WTC11 (cell line): ENCODE measurements at regions not wholly inside any gene's neighbourhood (a gene's known extent, or its start where the extent isn't known, plus 50 kb on each side); places are given as distances from the start of the nearest gene placed in this dataset.
"Not testable (repeated sequence)": the region's sequence is repeated elsewhere in the genome, so short reads cannot be mapped to it uniquely, and the experiment has no call there.

Source experiments
- ATAC-seq: fragments of 200-7000 bp; cut with Tn5 transposase; 2 replicates; pipeline ENCODE4 v1.10.0; 2021; ENCODE audit warnings: mild to moderate bottlenecking, moderate library complexity
- CTCF ChIA-PET: fragments of 300-600 bp; sonication (Branson Sonifier 250); formaldehyde crosslinking; loops from one replicate; lab custom pipeline; 2021; ENCODE audit warnings: antibody characterized with exemption; lab: Charles Lee
- POLR2A ChIA-PET: fragments of 350-600 bp; sonication (Branson Sonifier 250); formaldehyde crosslinking; loops from one replicate; lab custom pipeline; 2021; ENCODE audit warnings: antibody characterized with exemption; lab: Charles Lee
- DNase-seq: peaks from one replicate; pipeline ENCODE4 v3.0.0; 2021; ENCODE audit warnings: low spot score
- H3K27ac Mint-ChIP-seq: 2 replicates; pipeline ENCODE4 v1.8.0; 2021; ENCODE audit warnings: mixed read lengths
- H3K27me3 Mint-ChIP-seq: 2 replicates; pipeline ENCODE4 v1.8.0; 2021; ENCODE audit warnings: low read depth, mild to moderate bottlenecking, moderate library complexity, mixed read lengths
- H3K36me3 Mint-ChIP-seq: 2 replicates; pipeline ENCODE4 v1.8.0; 2021; ENCODE audit warnings: mixed read lengths
- H3K4me1 Mint-ChIP-seq: 2 replicates; pipeline ENCODE4 v1.8.0; 2022; ENCODE audit warnings: mixed read lengths
- H3K4me3 Mint-ChIP-seq: 2 replicates; pipeline ENCODE4 v1.8.0; 2021; ENCODE audit warnings: mild to moderate bottlenecking, moderate library complexity, mixed read lengths
- H3K9me3 Mint-ChIP-seq: 2 replicates; pipeline ENCODE4 v1.8.0; 2021; ENCODE audit warnings: mixed read lengths
- ATF1 ChIP-seq: sonication (generic); formaldehyde crosslinking; IDR thresholded peaks from 2 replicates; pipeline ENCODE4 v1.8.1; 2023; ENCODE audit warnings: mild to moderate bottlenecking, moderate library complexity, missing genetic modification reagents
- ATF2 ChIP-seq: sonication (generic); formaldehyde crosslinking; IDR thresholded peaks from 2 replicates; pipeline ENCODE4 v1.8.1; 2022; ENCODE audit warnings: low read depth, missing genetic modification reagents, borderline replicate concordance
- ATF3 ChIP-seq: sonication (generic); formaldehyde crosslinking; conservative IDR thresholded peaks from 2 replicates; pipeline ENCODE4 v1.8.1; 2022; ENCODE audit warnings: mild to moderate bottlenecking, missing genetic modification reagents
- CBFB ChIP-seq: sonication (generic); formaldehyde crosslinking; IDR thresholded peaks from 2 replicates; pipeline ENCODE4 v1.8.1; 2022; ENCODE audit warnings: mild to moderate bottlenecking, low read depth, missing genetic modification reagents
- GABPB1 ChIP-seq: sonication (generic); formaldehyde crosslinking; IDR thresholded peaks from 2 replicates; pipeline ENCODE4 v1.8.1; 2023; ENCODE audit warnings: mild to moderate bottlenecking, missing genetic modification reagents
- IRF2 ChIP-seq: sonication (generic); formaldehyde crosslinking; IDR thresholded peaks from 2 replicates; pipeline ENCODE4 v1.8.0; 2022; ENCODE audit warnings: low read depth, missing genetic modification reagents, borderline replicate concordance
- NFATC4 ChIP-seq: fragments of 250-450 bp; sonication (Bioruptor Pico); IDR thresholded peaks from 2 replicates; pipeline ENCODE4 v1.9.0; 2021; ENCODE audit warnings: mild to moderate bottlenecking
- NFE2L1 ChIP-seq: sonication (generic); formaldehyde crosslinking; IDR thresholded peaks from 2 replicates; pipeline ENCODE4 v1.8.1; 2023; ENCODE audit warnings: missing genetic modification reagents
- NR3C1 ChIP-seq: sonication (generic); formaldehyde crosslinking; conservative IDR thresholded peaks from 2 replicates; pipeline ENCODE4 v1.8.1; 2023; ENCODE audit warnings: low read depth, mild to moderate bottlenecking, missing genetic modification reagents
- OVOL2 ChIP-seq: fragments of 250-450 bp; sonication (Bioruptor Pico); IDR thresholded peaks from 2 replicates; pipeline ENCODE4 v1.9.0; 2021; ENCODE audit warnings: mild to moderate bottlenecking, borderline replicate concordance
- PRDM15 ChIP-seq: sonication (generic); formaldehyde crosslinking; IDR thresholded peaks from 2 replicates; pipeline ENCODE4 v1.8.0; 2022; ENCODE audit warnings: missing genetic modification reagents
- PRRX2 ChIP-seq: fragments of 250-450 bp; sonication (Bioruptor Pico); IDR thresholded peaks from 2 replicates; pipeline ENCODE4 v1.8.0; 2021; ENCODE audit warnings: mild to moderate bottlenecking
- RORB ChIP-seq: fragments of 250-450 bp; sonication (Bioruptor Pico); IDR thresholded peaks from 2 replicates; pipeline ENCODE4 v1.9.0; 2021; ENCODE audit warnings: mild to moderate bottlenecking
- TP53 ChIP-seq: sonication (generic); formaldehyde crosslinking; IDR thresholded peaks from 2 replicates; pipeline ENCODE4 v1.8.1; 2023; ENCODE audit warnings: mild to moderate bottlenecking, missing genetic modification reagents
- ZNF121 ChIP-seq: sonication (generic); formaldehyde crosslinking; IDR thresholded peaks from 2 replicates; pipeline ENCODE4 v1.8.0; 2023; ENCODE audit warnings: missing genetic modification reagents
- ZNF317 ChIP-seq: sonication (generic); formaldehyde crosslinking; IDR thresholded peaks from 2 replicates; pipeline ENCODE4 v1.8.1; 2023; ENCODE audit warnings: low read depth, mild to moderate bottlenecking, moderate library complexity, missing genetic modification reagents, borderline replicate concordance
- ZNF396 ChIP-seq: fragments of 250-450 bp; sonication (Bioruptor Pico); IDR thresholded peaks from 2 replicates; pipeline ENCODE4 v1.8.0; 2021; ENCODE audit warnings: mild to moderate bottlenecking, moderate library complexity, borderline replicate concordance
- ZNF423 ChIP-seq: fragments of 250-450 bp; sonication (Bioruptor Pico); IDR thresholded peaks from 2 replicates; pipeline ENCODE4 v2.1.2; 2022; ENCODE audit warnings: mild to moderate bottlenecking, moderate library complexity
- TF ChIP-seq, protein P1 (sequence below): sonication (generic); formaldehyde crosslinking; IDR thresholded peaks from 2 replicates; pipeline ENCODE4 v1.8.1; 2022; ENCODE audit warnings: low read depth, mild to moderate bottlenecking, moderate library complexity, missing genetic modification reagents, borderline replicate concordance
- TF ChIP-seq, protein P2 (sequence below): sonication (generic); formaldehyde crosslinking; IDR thresholded peaks from 2 replicates; pipeline ENCODE4 v1.8.1; 2023; ENCODE audit warnings: mild to moderate bottlenecking, missing genetic modification reagents
- TF ChIP-seq, protein P3 (sequence below): sonication (generic); formaldehyde crosslinking; IDR thresholded peaks from 2 replicates; pipeline ENCODE4 v1.8.1; 2022; ENCODE audit warnings: mild to moderate bottlenecking, moderate library complexity, missing genetic modification reagents
- TF ChIP-seq, protein P4 (sequence below): sonication (generic); formaldehyde crosslinking; IDR thresholded peaks from 2 replicates; pipeline ENCODE4 v1.8.1; 2023; ENCODE audit warnings: mild to moderate bottlenecking, missing genetic modification reagents

- no peaks in the 10 kb centered on the region for H3K9me3 Mint-ChIP-seq
- no peak for TF ChIP-seq OVOL2
- no peak for TF ChIP-seq TP53 (CRISPR knock-in tag)
- TF ChIP-seq, protein P1, sequence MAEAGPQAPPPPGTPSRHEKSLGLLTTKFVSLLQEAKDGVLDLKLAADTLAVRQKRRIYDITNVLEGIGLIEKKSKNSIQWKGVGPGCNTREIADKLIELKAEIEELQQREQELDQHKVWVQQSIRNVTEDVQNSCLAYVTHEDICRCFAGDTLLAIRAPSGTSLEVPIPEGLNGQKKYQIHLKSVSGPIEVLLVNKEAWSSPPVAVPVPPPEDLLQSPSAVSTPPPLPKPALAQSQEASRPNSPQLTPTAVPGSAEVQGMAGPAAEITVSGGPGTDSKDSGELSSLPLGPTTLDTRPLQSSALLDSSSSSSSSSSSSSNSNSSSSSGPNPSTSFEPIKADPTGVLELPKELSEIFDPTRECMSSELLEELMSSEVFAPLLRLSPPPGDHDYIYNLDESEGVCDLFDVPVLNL: no peak
- no peak for TF ChIP-seq ATF2 (CRISPR knock-in tag)
- TF ChIP-seq NR3C1 (CRISPR knock-in tag): no peak
- no peak for TF ChIP-seq NFATC4 (CRISPR knock-in tag)
- peaks cover 17% of the 10 kb centered on the region for H3K4me1 Mint-ChIP-seq
- H3K4me3 Mint-ChIP-seq: no peak overlapping the region
- ATAC-seq (no peak), DNase-seq (no peak)
- H3K27me3 Mint-ChIP-seq: peaks cover 33% of the 10 kb centered on the region
- POLR2A ChIA-PET: no interaction called here
- no peaks in the 10 kb centered on the region for H3K36me3 Mint-ChIP-seq
- CTCF ChIA-PET: interaction anchor here (1.4 kb wide), 1 partner anchor 766 kb away, joined by 3 read pairs; no protein-coding TSS in a partner anchor
- H3K27ac Mint-ChIP-seq: no peak overlapping the region
Measured at GRCh38 chr5:123282444-123282843, 140.8 kb downstream of the CEP120 start.

DNA sequence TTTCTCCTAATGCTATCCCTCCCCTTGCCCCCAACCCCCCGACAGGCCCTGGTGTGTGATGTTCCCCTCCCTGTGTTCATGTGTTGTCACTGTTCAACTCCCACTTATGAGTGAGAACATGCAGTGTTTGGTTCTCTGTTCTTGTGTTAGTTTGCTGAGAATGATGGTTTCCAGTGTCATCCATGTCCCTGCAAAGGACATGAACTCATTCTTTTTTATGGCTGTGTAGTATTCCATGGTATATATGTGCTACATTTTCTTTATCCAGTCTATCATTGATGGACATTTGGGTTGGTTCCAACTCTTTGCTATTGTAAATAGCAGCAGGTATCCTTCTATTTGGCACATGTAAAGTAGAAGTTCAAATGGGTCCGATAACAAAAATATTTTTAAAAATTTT, 142.3 kb downstream of the CEP120 start:
- ATAC-seq, CTCF ChIA-PET, H3K4me3 Mint-ChIP-seq, DNase-seq, H3K36me3 Mint-ChIP-seq, H3K9me3 Mint-ChIP-seq, POLR2A ChIA-PET, H3K27ac Mint-ChIP-seq: not testable (repeated sequence)
- H3K4me1 Mint-ChIP-seq: peaks cover 12% of the 10 kb centered on the region
- peaks cover 21% of the 10 kb centered on the region for H3K27me3 Mint-ChIP-seq

DNA sequence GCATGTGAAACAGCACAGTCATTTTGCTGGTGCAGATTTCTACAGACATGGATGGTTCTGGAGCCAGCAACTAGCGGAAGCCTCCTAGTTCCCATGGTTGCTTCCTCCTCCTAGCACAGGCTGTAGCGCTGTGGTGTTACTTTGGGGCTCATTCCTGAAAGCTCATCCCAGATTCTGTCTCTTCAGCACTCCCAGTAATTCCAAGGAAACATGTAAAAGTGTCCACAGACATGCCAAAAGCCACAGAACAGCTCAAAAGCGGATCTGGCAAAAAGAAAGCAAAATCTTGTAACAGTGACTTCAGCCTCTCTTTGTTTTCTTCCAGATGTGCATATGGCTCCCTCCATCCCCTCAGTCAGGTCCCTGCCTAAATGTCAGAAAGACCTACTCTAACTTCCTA, 144.1 kb downstream of the CEP120 start:
- peaks cover 11% of the 10 kb centered on the region for H3K4me1 Mint-ChIP-seq
- TF ChIP-seq ZNF423 (CRISPR knock-in tag) (no peak), TP53 (CRISPR knock-in tag) (no peak), CBFB (CRISPR knock-in tag) (no peak), ATF1 (CRISPR knock-in tag) (no peak), RORB (CRISPR knock-in tag) (no peak), ATF3 (CRISPR knock-in tag) (no peak), ZNF317 (CRISPR knock-in tag) (no peak), NFE2L1 (no peak), IRF2 (no peak), PRDM15 (CRISPR knock-in tag) (no peak), ZNF121 (CRISPR knock-in tag) (no peak), OVOL2 (no peak), GABPB1 (no peak), PRRX2 (CRISPR knock-in tag) (no peak), ZNF396 (CRISPR knock-in tag) (no peak)
- TF ChIP-seq, protein P2, sequence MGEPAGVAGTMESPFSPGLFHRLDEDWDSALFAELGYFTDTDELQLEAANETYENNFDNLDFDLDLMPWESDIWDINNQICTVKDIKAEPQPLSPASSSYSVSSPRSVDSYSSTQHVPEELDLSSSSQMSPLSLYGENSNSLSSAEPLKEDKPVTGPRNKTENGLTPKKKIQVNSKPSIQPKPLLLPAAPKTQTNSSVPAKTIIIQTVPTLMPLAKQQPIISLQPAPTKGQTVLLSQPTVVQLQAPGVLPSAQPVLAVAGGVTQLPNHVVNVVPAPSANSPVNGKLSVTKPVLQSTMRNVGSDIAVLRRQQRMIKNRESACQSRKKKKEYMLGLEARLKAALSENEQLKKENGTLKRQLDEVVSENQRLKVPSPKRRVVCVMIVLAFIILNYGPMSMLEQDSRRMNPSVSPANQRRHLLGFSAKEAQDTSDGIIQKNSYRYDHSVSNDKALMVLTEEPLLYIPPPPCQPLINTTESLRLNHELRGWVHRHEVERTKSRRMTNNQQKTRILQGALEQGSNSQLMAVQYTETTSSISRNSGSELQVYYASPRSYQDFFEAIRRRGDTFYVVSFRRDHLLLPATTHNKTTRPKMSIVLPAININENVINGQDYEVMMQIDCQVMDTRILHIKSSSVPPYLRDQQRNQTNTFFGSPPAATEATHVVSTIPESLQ (CRISPR knock-in tag): no peak
- TF ChIP-seq, protein P3, sequence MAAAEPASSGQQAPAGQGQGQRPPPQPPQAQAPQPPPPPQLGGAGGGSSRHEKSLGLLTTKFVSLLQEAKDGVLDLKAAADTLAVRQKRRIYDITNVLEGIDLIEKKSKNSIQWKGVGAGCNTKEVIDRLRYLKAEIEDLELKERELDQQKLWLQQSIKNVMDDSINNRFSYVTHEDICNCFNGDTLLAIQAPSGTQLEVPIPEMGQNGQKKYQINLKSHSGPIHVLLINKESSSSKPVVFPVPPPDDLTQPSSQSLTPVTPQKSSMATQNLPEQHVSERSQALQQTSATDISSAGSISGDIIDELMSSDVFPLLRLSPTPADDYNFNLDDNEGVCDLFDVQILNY: no peak
- TF ChIP-seq, protein P4, sequence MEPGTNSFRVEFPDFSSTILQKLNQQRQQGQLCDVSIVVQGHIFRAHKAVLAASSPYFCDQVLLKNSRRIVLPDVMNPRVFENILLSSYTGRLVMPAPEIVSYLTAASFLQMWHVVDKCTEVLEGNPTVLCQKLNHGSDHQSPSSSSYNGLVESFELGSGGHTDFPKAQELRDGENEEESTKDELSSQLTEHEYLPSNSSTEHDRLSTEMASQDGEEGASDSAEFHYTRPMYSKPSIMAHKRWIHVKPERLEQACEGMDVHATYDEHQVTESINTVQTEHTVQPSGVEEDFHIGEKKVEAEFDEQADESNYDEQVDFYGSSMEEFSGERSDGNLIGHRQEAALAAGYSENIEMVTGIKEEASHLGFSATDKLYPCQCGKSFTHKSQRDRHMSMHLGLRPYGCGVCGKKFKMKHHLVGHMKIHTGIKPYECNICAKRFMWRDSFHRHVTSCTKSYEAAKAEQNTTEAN: no peak
- peaks cover 8% of the 10 kb centered on the region for H3K27me3 Mint-ChIP-seq
- no peak overlapping the region for H3K4me3 Mint-ChIP-seq
- H3K36me3 Mint-ChIP-seq: no peaks in the 10 kb centered on the region
- H3K9me3 Mint-ChIP-seq: no peaks in the 10 kb centered on the region
- ChIA-PET POLR2A (no interaction called here), CTCF (no interaction called here)
- no peak for ATAC-seq
- no peak for DNase-seq
- H3K27ac Mint-ChIP-seq: no peak overlapping the region
